B cell (primary cell): ENCODE measurements at regions not wholly inside any gene's neighbourhood (a gene's known extent, or its start where the extent isn't known, plus 50 kb on each side); places are given as distances from the start of the nearest gene placed in this dataset.

Experiments used
- ATAC-seq: fragments of 200-7000 bp; cut with Tn5 transposase; one replicate; pipeline ENCODE4 v1.10.0; 2021; ENCODE audit warnings: low read depth, mild to moderate bottlenecking, moderate number of reproducible peaks, moderate library complexity
- CTCF ChIA-PET: fragments of 350-600 bp; sonication (Branson Sonifier 250); formaldehyde crosslinking; loops from one replicate; lab custom pipeline; 2021; ENCODE audit warnings: antibody characterized with exemption, inconsistent platforms; lab: Charles Lee
- POLR2A ChIA-PET: fragments of 350-600 bp; sonication (Branson Sonifier 250); formaldehyde crosslinking; loops from one replicate; lab custom pipeline; 2021; ENCODE audit warnings: antibody characterized with exemption; lab: Charles Lee
- DNase-seq: peaks from one replicate; pipeline ENCODE4 v3.0.0; 2013
- H2AFZ ChIP-seq: 2 replicates; pipeline ENCODE4 v1.6.1; 2012; ENCODE audit warnings: mild to moderate bottlenecking, low read depth, low read length; ENCODE audit not compliant: insufficient read depth, poor library complexity, severe bottlenecking
- H3K27ac ChIP-seq, 2 donors: 1 replicate in 1 of 2; 2 replicates in 1 of 2; pipeline ENCODE4 v1.5.1; 2012 to 2013; ENCODE audit warnings: low read length in 2 of 2, mild to moderate bottlenecking in 2 of 2, moderate library complexity in 1 of 2
- H3K27me3 ChIP-seq, 4 experiments: fragments of 200-600 bp in 1 of 4; sonication (generic) in 1 of 4; replicated peaks in 1 of 4; 1 replicate in 2 of 4; 2 replicates in 2 of 4; pipeline versions ENCODE4 v1.6.1 to v1.7.0; 2013 to 2016; ENCODE audit warnings: low read length in 3 of 4, mild to moderate bottlenecking in 2 of 4, mixed read lengths in 1 of 4, moderate library complexity in 1 of 4; ENCODE audit not compliant: insufficient read depth in 4 of 4, control insufficient read depth in 3 of 4; ENCODE audit errors: control extremely low read depth in 1 of 4
- H3K36me3 ChIP-seq, 2 experiments: replicated peaks in 1 of 2; 1 replicate in 1 of 2; 2 replicates in 1 of 2; pipeline versions ENCODE4 v1.6.1 to v1.7.1; 2013; ENCODE audit warnings: low read length in 1 of 2; ENCODE audit not compliant: insufficient read depth in 2 of 2, control insufficient read depth in 1 of 2; ENCODE audit errors: control extremely low read depth in 1 of 2, extremely low read depth in 1 of 2
- H3K4me1 ChIP-seq, 2 donors: fragments of 200-600 bp in 1 of 2; sonication (generic) in 1 of 2; 1 replicate in 1 of 2; 2 replicates in 1 of 2; pipeline versions ENCODE4 v1.5.1 to v1.6.1; 2013 to 2017; ENCODE audit warnings: low read length in 2 of 2; ENCODE audit not compliant: control insufficient read depth in 2 of 2, insufficient read depth in 2 of 2
- H3K4me2 ChIP-seq: replicated peaks from 2 replicates; pipeline ENCODE3; 2012; ENCODE audit warnings: mild to moderate bottlenecking, low read depth, low read length; ENCODE audit not compliant: poor library complexity, severe bottlenecking
- H3K4me3 ChIP-seq, 5 experiments: fragments of 200-600 bp in 1 of 5; sonication (generic) in 1 of 5; 1 replicate in 3 of 5; 2 replicates in 2 of 5; pipeline versions ENCODE4 v1.5.1 to v1.7.0; 2011 to 2016; ENCODE audit warnings: low read length in 4 of 5, mild to moderate bottlenecking in 4 of 5, low read depth in 2 of 5, control low read depth in 1 of 5, moderate library complexity in 1 of 5; ENCODE audit not compliant: insufficient read depth in 1 of 5; ENCODE audit errors: control extremely low read depth in 1 of 5, extremely low read depth in 1 of 5
- H3K79me2 ChIP-seq: fragments of 200-600 bp; sonication (generic); one replicate; pipeline ENCODE4 v1.6.0; 2016; ENCODE audit warnings: low read length; ENCODE audit not compliant: control insufficient read depth, insufficient read depth
- H3K9ac ChIP-seq: fragments of 200-600 bp; sonication (generic); 2 replicates; pipeline ENCODE4 v1.6.1; 2017; ENCODE audit warnings: mild to moderate bottlenecking, low read length, moderate library complexity
- H3K9me3 ChIP-seq, 3 donors: one replicate each; pipeline versions ENCODE4 v1.6.1 to v1.7.1; 2013; ENCODE audit warnings: low read length in 2 of 3; ENCODE audit not compliant: control insufficient read depth in 2 of 3, insufficient read depth in 1 of 3; ENCODE audit errors: control extremely low read depth in 1 of 3
- H4K20me1 ChIP-seq: 2 replicates; pipeline ENCODE4 v1.6.0; 2012; ENCODE audit warnings: mild to moderate bottlenecking, low read length; ENCODE audit not compliant: insufficient read depth, control insufficient read depth, poor library complexity, severe bottlenecking
- H3K27ac Mint-ChIP-seq: one replicate; pipeline ENCODE4 v1.8.0; 2021; ENCODE audit warnings: mixed read lengths
- H3K27me3 Mint-ChIP-seq: one replicate; pipeline ENCODE4 v1.8.0; 2021; ENCODE audit warnings: mixed read lengths
- H3K4me1 Mint-ChIP-seq: one replicate; pipeline ENCODE4 v1.8.0; 2021; ENCODE audit warnings: mixed read lengths
- H3K4me3 Mint-ChIP-seq: one replicate; pipeline ENCODE4 v1.8.0; 2021; ENCODE audit warnings: mixed read lengths
- H3K9me3 Mint-ChIP-seq: one replicate; pipeline ENCODE4 v1.8.0; 2022; ENCODE audit warnings: mixed read lengths; ENCODE audit not compliant: insufficient read depth
- CTCF ChIP-seq: fragments of 200-600 bp; IDR thresholded peaks from one replicate; pipeline ENCODE4 v1.8.0; 2022; ENCODE audit warnings: antibody characterized with exemption, mild to moderate bottlenecking
- EZH2 ChIP-seq: IDR thresholded peaks from 2 replicates; pipeline ENCODE4 v1.6.1; 2012; ENCODE audit warnings: borderline replicate concordance, low read depth, mild to moderate bottlenecking, moderate library complexity, low read length; ENCODE audit not compliant: insufficient read depth, poor library complexity, severe bottlenecking
- WGBS: methylation state at CpG from one replicate; pipeline ENCODE4 v1.1.5; 2013; ENCODE audit warnings: missing lambda C conversion rate; ENCODE audit not compliant: insufficient coverage; 5-methylcytosine and 5-hydroxymethylcytosine counted together
- intact Hi-C: fragments of 100-400 bp; cut with micrococcal nuclease; formaldehyde crosslinking; loops from one replicate; pipeline ENCODE4 v1.10.0; 2022

GRCh38 chr9:78938821-78939220 lies 632.9 kb upstream of the TLE4 start:
- H3K4me3 Mint-ChIP-seq, result no peak overlapping the region
- no peaks in the 10 kb centered on the region for H3K9me3 ChIP-seq
- no peak overlapping the region for H2AFZ ChIP-seq
- no peak overlapping the region for H3K27ac ChIP-seq
- ChIA-PET CTCF (no interaction called here), POLR2A (no interaction called here)
- H3K36me3 ChIP-seq, result no peaks in the 10 kb centered on the region
- no peak overlapping the region for H3K4me2 ChIP-seq
- no peaks in the 10 kb centered on the region for H3K4me1 Mint-ChIP-seq
- H3K4me1 ChIP-seq, result no peaks in the 10 kb centered on the region
- no peak for TF ChIP-seq CTCF
- no peak overlapping the region for H3K9ac ChIP-seq
- 94% methylated on average over 3 of the region's 4 CpGs for WGBS
- H4K20me1 ChIP-seq, result no peaks in the 10 kb centered on the region
- ATAC-seq, result no peak
- no peak overlapping the region for H3K27ac Mint-ChIP-seq
- H3K27me3 Mint-ChIP-seq, result no peaks in the 10 kb centered on the region
- DNase-seq, result no peak
- H3K9me3 Mint-ChIP-seq, result no peaks in the 10 kb centered on the region
- H3K27me3 ChIP-seq, result no peaks in the 10 kb centered on the region
- intact Hi-C loops, result no loop called here
- H3K79me2 ChIP-seq, result no peaks in the 10 kb centered on the region
- H3K4me3 ChIP-seq, result no peak overlapping the region

GRCh38 chr9:78939311-78940065 lies 632.3 kb upstream of the TLE4 start:
- Histone ChIP-seq H3K4me1 (no peaks in the 10 kb centered on the region), H3K27me3 (no peaks in the 10 kb centered on the region), H2AFZ (no peak overlapping the region), H3K79me2 (no peaks in the 10 kb centered on the region), H3K4me2 (no peak overlapping the region), H3K36me3 (no peaks in the 10 kb centered on the region), H4K20me1 (no peaks in the 10 kb centered on the region), H3K9me3 (no peaks in the 10 kb centered on the region), H3K4me3 (no peak overlapping the region), H3K27ac (no peak overlapping the region), H3K9ac (no peak overlapping the region)
- DNase-seq, result no peak
- intact Hi-C loops, result no loop called here
- TF ChIP-seq EZH2 (no peak), CTCF (no peak)
- 83% methylated on average over 2 of the region's 6 CpGs for WGBS
- Mint-ChIP-seq H3K4me1 (no peaks in the 10 kb centered on the region), H3K9me3 (peaks cover 2% of the 10 kb centered on the region), H3K27ac (no peak overlapping the region), H3K4me3 (no peak overlapping the region), H3K27me3 (no peaks in the 10 kb centered on the region)
- no peak for ATAC-seq
- CTCF ChIA-PET, result no interaction called here
- POLR2A ChIA-PET, result no interaction called here
